ENCODE measurements at regions not wholly inside any gene's neighbourhood (a gene's known extent, or its start where the extent isn't known, plus 50 kb on each side); places are given as distances from the start of the nearest gene placed in this dataset.

GRCh38 chr9:99506747-99507348 lies 284.8 kb downstream of the SEC61B start:
- no TSS peak for BruUV-seq (replicated peaks)
- H3K9me2 ChIP-seq (ENCODE audit: insufficient read depth, low read length), result no peaks in the 10 kb centered on the region
- CTCF ChIA-PET (ENCODE audit: unreplicated experiment), result no interaction called here

GRCh38 chr9:99509065-99509745 lies 287.1 kb downstream of the SEC61B start:
- Histone ChIP-seq H3K36me3 (ENCODE audit: insufficient read depth, low read length) (no peaks in the 10 kb centered on the region), H3K4me2 (ENCODE audit: low read length) (no peak overlapping the region; the same call in 1 of the 2 replicates), H3K9me2 (ENCODE audit: insufficient read depth, low read length) (no peaks in the 10 kb centered on the region), H3K79me2 (ENCODE audit: insufficient read depth, low read depth, low read length) (no peaks in the 10 kb centered on the region), H4K20me1 (ENCODE audit: insufficient read depth, low read length) (no peaks in the 10 kb centered on the region), H2AFZ (ENCODE audit: low read length) (no peak overlapping the region), H3K4me1 (ENCODE audit: insufficient read depth, low read length, poor library complexity, severe bottlenecking) (peaks cover 18% of the 10 kb centered on the region), H3K27ac (ENCODE audit: low read depth, low read length, poor library complexity, severe bottlenecking) (no peak overlapping the region), H3K4me3 (ENCODE audit: low read depth, low read length, poor library complexity, severe bottlenecking) (no peak overlapping the region), H3K9me3 (ENCODE audit: low read length) (no peaks in the 10 kb centered on the region)
- no peak for TF ChIP-seq CTCF (conservative IDR thresholded peaks at IDR 0.05; ENCODE audit: low read length)
- no peak for TF ChIP-seq EZH2phosphoT487 (IDR thresholded peaks at IDR 0.05; ENCODE audit: borderline replicate concordance, low read depth, low read length)
- no TSS peak for BruUV-seq (replicated peaks)
- no peak for DNase-seq (ENCODE audit: low spot score)
- CTCF ChIA-PET (ENCODE audit: unreplicated experiment), result no interaction called here
- POLR2A ChIA-PET, result interaction anchor here (0.7 kb wide), 1 partner anchor 707 kb away, joined by 3 read pairs; no protein-coding TSS in a partner anchor
- intact Hi-C loops (cut with micrococcal nuclease; ENCODE audit: unreplicated experiment), result no loop called here

More at GRCh38 chr9:99506747-99507348, 284.8 kb downstream of the SEC61B start:
- H3K4me1 ChIP-seq (ENCODE audit: insufficient read depth, low read length, poor library complexity, severe bottlenecking), result peaks cover 9% of the 10 kb centered on the region
- no peak overlapping the region for H3K4me3 ChIP-seq (ENCODE audit: low read depth, low read length, poor library complexity, severe bottlenecking)
- H4K20me1 ChIP-seq (ENCODE audit: insufficient read depth, low read length), result no peaks in the 10 kb centered on the region
- no peak overlapping the region for H3K4me2 ChIP-seq (ENCODE audit: low read length)
- H2AFZ ChIP-seq (ENCODE audit: low read length), result no peak overlapping the region
- no peaks in the 10 kb centered on the region for H3K9me3 ChIP-seq (ENCODE audit: low read length)
- no peaks in the 10 kb centered on the region for H3K79me2 ChIP-seq (ENCODE audit: insufficient read depth, low read depth, low read length)
- no peak for DNase-seq (ENCODE audit: low spot score)
- H3K36me3 ChIP-seq (ENCODE audit: insufficient read depth, low read length), result no peaks in the 10 kb centered on the region
- POLR2A ChIA-PET, result interaction anchor here (0.5 kb wide), 1 partner anchor 231 kb away, joined by 4 read pairs; no protein-coding TSS in a partner anchor
- TF ChIP-seq CTCF (conservative IDR thresholded peaks at IDR 0.05; ENCODE audit: low read length), result no peak
- no peak for TF ChIP-seq EZH2phosphoT487 (IDR thresholded peaks at IDR 0.05; ENCODE audit: borderline replicate concordance, low read depth, low read length)
- intact Hi-C loops (cut with micrococcal nuclease; ENCODE audit: unreplicated experiment), result no loop called here
- H3K27ac ChIP-seq (ENCODE audit: low read depth, low read length, poor library complexity, severe bottlenecking), result no peak overlapping the region
